ENCODE measurements at regions not wholly inside any gene's neighbourhood (a gene's known extent, or its start where the extent isn't known, plus 50 kb on each side); places are given as distances from the start of the nearest gene placed in this dataset.

DNA sequence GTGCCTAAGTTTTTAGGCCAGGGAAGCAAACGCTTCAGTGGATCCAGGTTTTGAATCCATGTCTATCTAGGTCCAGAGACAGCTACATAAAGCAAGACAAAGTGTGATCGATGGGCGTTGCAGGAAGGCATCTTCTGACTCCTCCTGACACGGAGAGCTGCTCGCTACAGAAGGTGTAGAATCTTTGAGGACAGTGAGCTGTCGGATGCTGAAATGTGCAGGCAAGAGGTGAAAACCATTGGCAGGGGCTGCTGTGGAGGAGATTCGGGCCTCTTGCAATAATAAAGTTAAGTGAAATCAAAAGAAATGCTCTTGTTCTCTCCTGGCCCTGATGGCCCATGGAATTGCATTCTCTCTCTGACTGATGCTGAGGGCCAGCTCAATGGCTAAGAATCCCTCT, 336.2 kb downstream of the CYRIA start:
- peaks cover 9 to 16% (median 12%) of the 10 kb centered on the region in 4 experiments for H3K4me1 ChIP-seq (replicated peaks in 1 of 4; ENCODE audit: control insufficient read depth in 3 of 4, insufficient read depth in 4 of 4, low read length in 3 of 4)
- H3K23ac ChIP-seq (ENCODE audit: insufficient read length): no peak overlapping the region
- TF ChIP-seq CHD2 (IDR thresholded peaks at IDR 0.05; ENCODE audit: low read length): no peak
- TF ChIP-seq TAF7 (optimal IDR thresholded peaks at IDR 0.05; ENCODE audit: borderline replicate concordance, low read depth, low read length): no peak
- no peak for TF ChIP-seq CTBP2 (IDR thresholded peaks at IDR 0.05; ENCODE audit: borderline replicate concordance, insufficient read depth, insufficient read length, low read length)
- TF ChIP-seq RAD21 (IDR thresholded peaks at IDR 0.05 in 1 of 2, conservative IDR thresholded peaks at IDR 0.05 in 1 of 2; ENCODE audit: low read depth in 2 of 2, low read length in 2 of 2): no peak
- TF ChIP-seq, protein P1, sequence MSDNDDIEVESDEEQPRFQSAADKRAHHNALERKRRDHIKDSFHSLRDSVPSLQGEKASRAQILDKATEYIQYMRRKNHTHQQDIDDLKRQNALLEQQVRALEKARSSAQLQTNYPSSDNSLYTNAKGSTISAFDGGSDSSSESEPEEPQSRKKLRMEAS (IDR thresholded peaks at IDR 0.05): no peak
- TF ChIP-seq KDM1A (IDR thresholded peaks at IDR 0.05; ENCODE audit: borderline replicate concordance, low read length): no peak
- no peak for TF ChIP-seq ZNF274 (IDR thresholded peaks at IDR 0.05; ENCODE audit: borderline replicate concordance, extremely low read depth, low read length)
- no peak for TF ChIP-seq SIN3A (conservative IDR thresholded peaks at IDR 0.05 in 1 of 2, IDR thresholded peaks at IDR 0.05 in 1 of 2; ENCODE audit: low read depth in 1 of 2, low read length in 2 of 2)
- TF ChIP-seq KDM5A (IDR thresholded peaks at IDR 0.05; ENCODE audit: low read length): no peak
- no peak for TF ChIP-seq HDAC6 (IDR thresholded peaks at IDR 0.05; ENCODE audit: low read depth, low read length)
- no peak for TF ChIP-seq GTF2F1 (IDR thresholded peaks at IDR 0.05; ENCODE audit: borderline replicate concordance, low read depth, low read length)
- TF ChIP-seq, protein P2, sequence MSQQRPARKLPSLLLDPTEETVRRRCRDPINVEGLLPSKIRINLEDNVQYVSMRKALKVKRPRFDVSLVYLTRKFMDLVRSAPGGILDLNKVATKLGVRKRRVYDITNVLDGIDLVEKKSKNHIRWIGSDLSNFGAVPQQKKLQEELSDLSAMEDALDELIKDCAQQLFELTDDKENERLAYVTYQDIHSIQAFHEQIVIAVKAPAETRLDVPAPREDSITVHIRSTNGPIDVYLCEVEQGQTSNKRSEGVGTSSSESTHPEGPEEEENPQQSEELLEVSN (IDR thresholded peaks at IDR 0.05): no peak

More for the DNA sequence above, 336.2 kb downstream of the CYRIA start:
- H3K4me2 ChIP-seq (ENCODE audit: insufficient read depth in 1 of 2, low read depth in 2 of 2, low read length in 2 of 2): no peak overlapping the region
- H3K14ac ChIP-seq (ENCODE audit: insufficient read length): no peak overlapping the region
- H2AFZ ChIP-seq (ENCODE audit: low read length): no peak overlapping the region
- peak overlapping the region; percentile 2 for H4K91ac ChIP-seq (replicated peaks; ENCODE audit: insufficient read length, low read length)
- H4K8ac ChIP-seq (ENCODE audit: extremely low read depth, insufficient read depth, low read length): no peak overlapping the region
- H3K18ac ChIP-seq (ENCODE audit: extremely low read depth, low read length): 0 out of 2 replicates have a peak overlapping the region, but pooled peaks have one; percentile 15
- peaks cover 0 to 4% (median 1%) of the 10 kb centered on the region in 4 experiments; a peak in 1 of 7 replicates for H3K27me3 ChIP-seq (replicated peaks in 1 of 4; ENCODE audit: control insufficient read depth in 3 of 4, extremely low read depth in 1 of 4, insufficient read depth in 3 of 4, low read length in 3 of 4)
- peak overlapping the region; percentile 74; the same call in 1 of the 2 replicates for H2BK20ac ChIP-seq (ENCODE audit: low read length)
- ChIA-PET POLR2A (ENCODE audit: partially characterized antibody) (no interaction called here), CTCF (ENCODE audit: partially characterized antibody) (interaction anchor here (0.5 to 1.0 kb wide), 5 partner anchors 9 to 514 kb away, joined by 3 read pairs; no protein-coding TSS in a partner anchor)
- no peaks in the 10 kb centered on the region for H3K9me3 ChIP-seq (ENCODE audit: insufficient read depth in 2 of 2, low read depth in 1 of 2, low read length in 1 of 2)
- no peak overlapping the region for H2BK120ac ChIP-seq (replicated peaks; ENCODE audit: low read depth, low read length)
- no peaks in the 10 kb centered on the region; the same call in 1 of the 2 replicates for H3K23me2 ChIP-seq (ENCODE audit: low read depth, low read length)
- H2AK5ac ChIP-seq (ENCODE audit: low read depth, low read length): peak overlapping the region; percentile 76; the same call in 1 of the 2 replicates
- no peak overlapping the region for H4K5ac ChIP-seq (ENCODE audit: insufficient read length, low read depth, low read length)
- 73% methylated on average over 7 of the region's 7 CpGs; no CpG with 5 or more reads in 1 of the 2 experiments for WGBS, 2 experiments (ENCODE audit: extremely low coverage in 1 of 2, insufficient coverage in 1 of 2, insufficient read length in 1 of 2, insufficient replicate concordance in 2 of 2, low coverage in 1 of 2, low lambda C conversion rate in 2 of 2, missing lambda C conversion rate in 1 of 2)
- no peak overlapping the region for H3K56ac ChIP-seq (replicated peaks; ENCODE audit: insufficient read length, low read depth, low read length)
- H3K4ac ChIP-seq (replicated peaks; ENCODE audit: insufficient read length, low read depth, low read length): no peak overlapping the region
- H3K27ac ChIP-seq (ENCODE audit: low read depth, low read length): no peak overlapping the region
- no peak overlapping the region for H3K4me3 ChIP-seq (ENCODE audit: extremely low read depth in 1 of 4, insufficient read depth in 2 of 4, low read depth in 3 of 4, low read length in 4 of 4)
- H2BK15ac ChIP-seq (ENCODE audit: low read length): peak overlapping the region; percentile 75; the same call in 1 of the 2 replicates
- no peaks in the 10 kb centered on the region for H3K79me2 ChIP-seq (ENCODE audit: control insufficient read depth in 1 of 2, insufficient read depth in 2 of 2, low read length in 2 of 2)
- DNase-seq (ENCODE audit: low read depth in 1 of 2, low spot score in 2 of 2) (no peak), FAIRE-seq (no peak)
- no peaks in the 10 kb centered on the region for H3K79me1 ChIP-seq (ENCODE audit: low read depth, low read length)
- peak overlapping the region; percentile 64; the same call in 1 of the 2 replicates for H2BK12ac ChIP-seq (ENCODE audit: low read depth, low read length)
- H3K9ac ChIP-seq (replicated peaks in 1 of 4; ENCODE audit: extremely low read depth in 1 of 4, low read depth in 3 of 4, low read length in 3 of 4): no peak overlapping the region
- no peaks in the 10 kb centered on the region for H4K20me1 ChIP-seq (replicated peaks in 1 of 2; ENCODE audit: control insufficient read depth in 1 of 2, insufficient read depth in 2 of 2, low read length in 2 of 2)
- no peaks in the 10 kb centered on the region for H3K36me3 ChIP-seq (ENCODE audit: control insufficient read depth in 2 of 4, insufficient read depth in 4 of 4, low read length in 3 of 4)
- H2BK5ac ChIP-seq (ENCODE audit: low read depth, low read length): no peak overlapping the region

Data from H1 (cell line).